ENCODE measurements at regions not wholly inside any gene's neighbourhood (a gene's known extent, or its start where the extent isn't known, plus 50 kb on each side); places are given as distances from the start of the nearest gene placed in this dataset.

DNA sequence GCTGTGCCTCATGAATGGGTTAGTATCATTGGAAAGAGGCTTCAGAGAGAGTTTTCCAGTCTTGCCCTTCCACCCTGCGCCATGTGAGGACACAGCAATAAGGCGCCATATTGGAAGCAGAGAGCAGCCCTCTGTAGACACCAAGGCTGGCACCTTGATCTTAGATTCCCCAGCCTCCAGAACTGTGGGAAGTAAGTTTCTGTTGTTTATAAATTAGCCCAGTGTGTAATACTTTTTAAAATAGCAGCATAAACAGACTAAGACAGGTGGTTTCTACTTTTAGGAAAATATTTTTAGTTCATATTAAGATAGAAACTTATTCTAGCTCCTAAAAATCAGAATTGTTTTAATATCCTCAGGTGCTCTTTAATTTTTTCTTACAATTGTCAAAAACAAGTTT lies 117.9 kb downstream of the TM9SF2 start:
- no peak for TF ChIP-seq POLR2AphosphoS5 (IDR thresholded peaks at IDR 0.05; ENCODE audit: low read depth, low read length)
- no peak for TF ChIP-seq POLR2A (IDR thresholded peaks at IDR 0.05; ENCODE audit: low read depth, low read length)
- no peak for TF ChIP-seq TAF1 (IDR thresholded peaks at IDR 0.05; ENCODE audit: low read depth, low read length)
- no peak for TF ChIP-seq SPI1 (IDR thresholded peaks at IDR 0.05; ENCODE audit: low read depth, low read length)
- no peak for TF ChIP-seq PAX5 (IDR thresholded peaks at IDR 0.05; ENCODE audit: insufficient read depth, low read length, severe bottlenecking)
- TF ChIP-seq POU2F2 (IDR thresholded peaks at IDR 0.05; ENCODE audit: low read depth, low read length) = no peak
